NCI-H1930 (cell line): ENCODE measurements at regions not wholly inside any gene's neighbourhood (a gene's known extent, or its start where the extent isn't known, plus 50 kb on each side); places are given as distances from the start of the nearest gene placed in this dataset.
A peak's percentile ranks its signal among the peaks of the same experiment; 100 is the strongest.
"Not testable (repeated sequence)": the region's sequence is repeated elsewhere in the genome, so short reads cannot be mapped to it uniquely, and the experiment has no call there.

Experiments used
- DNase-seq, 2 experiments: peaks; one replicate each; lab custom pipeline; 2025; lab: John Stamatoyannopoulos, UW

GRCh38 chr3:78313332-78313731, 1273.4 kb downstream of the ROBO2 start:
- no peak for DNase-seq

- DNase-seq: peak; percentile 37 to 44
These were observed 1274.4 kb downstream of the ROBO2 start for GRCh38 chr3:78314327-78314726.

GRCh38 chr3:78317774-78318173, 1277.9 kb downstream of the ROBO2 start:
- no peak for DNase-seq

GRCh38 chr3:78322780-78323179, 1282.9 kb downstream of the ROBO2 start:
- DNase-seq: no peak

- no peak for DNase-seq
These were observed 1297.9 kb downstream of the ROBO2 start for GRCh38 chr3:78337801-78338211.

- DNase-seq: no peak
These were observed 1298.5 kb downstream of the ROBO2 start for GRCh38 chr3:78338405-78338804.

GRCh38 chr3:78343221-78343620, 1303.3 kb downstream of the ROBO2 start:
- no peak for DNase-seq

- not testable (repeated sequence) for DNase-seq
These were observed 1304.4 kb downstream of the ROBO2 start for GRCh38 chr3:78344267-78344666.

GRCh38 chr3:78344918-78345317, 1305.0 kb downstream of the ROBO2 start:
- no peak for DNase-seq

- DNase-seq: no peak
These were observed 1307.3 kb downstream of the ROBO2 start for GRCh38 chr3:78347176-78347575.

GRCh38 chr3:78348664-78349063, 1308.8 kb downstream of the ROBO2 start:
- no peak for DNase-seq

- no peak for DNase-seq
These were observed 1309.7 kb downstream of the ROBO2 start for GRCh38 chr3:78349571-78349970.

GRCh38 chr3:78351334-78351733, 1311.4 kb downstream of the ROBO2 start:
- no peak for DNase-seq

GRCh38 chr3:78353231-78353630, 1313.3 kb downstream of the ROBO2 start:
- DNase-seq: no peak

GRCh38 chr3:78360849-78361248, 1321.0 kb downstream of the ROBO2 start:
- DNase-seq: no peak

- DNase-seq: peak; percentile 3 to 19
These were observed 1328.9 kb downstream of the ROBO2 start for GRCh38 chr3:78368636-78369345.

- DNase-seq: no peak
These were observed 1350.3 kb downstream of the ROBO2 start for GRCh38 chr3:78390221-78390620.

GRCh38 chr3:78398401-78398800, 1358.5 kb downstream of the ROBO2 start:
- no peak for DNase-seq

GRCh38 chr3:78402720-78403119, 1362.8 kb downstream of the ROBO2 start:
- DNase-seq: no peak

- no peak for DNase-seq
These were observed 1362.1 kb downstream of the ROBO1 start for GRCh38 chr3:78405745-78406144.

GRCh38 chr3:78406396-78406795, 1361.4 kb downstream of the ROBO1 start:
- DNase-seq: no peak

- DNase-seq: no peak
These were observed 1357.7 kb downstream of the ROBO1 start for GRCh38 chr3:78410077-78410476.

- no peak for DNase-seq
These were observed 1353.5 kb downstream of the ROBO1 start for GRCh38 chr3:78414261-78414660.

GRCh38 chr3:78420611-78421010, 1347.2 kb downstream of the ROBO1 start:
- DNase-seq: no peak
